ENCODE measurements at regions not wholly inside any gene's neighbourhood (a gene's known extent, or its start where the extent isn't known, plus 50 kb on each side); places are given as distances from the start of the nearest gene placed in this dataset.

DNA sequence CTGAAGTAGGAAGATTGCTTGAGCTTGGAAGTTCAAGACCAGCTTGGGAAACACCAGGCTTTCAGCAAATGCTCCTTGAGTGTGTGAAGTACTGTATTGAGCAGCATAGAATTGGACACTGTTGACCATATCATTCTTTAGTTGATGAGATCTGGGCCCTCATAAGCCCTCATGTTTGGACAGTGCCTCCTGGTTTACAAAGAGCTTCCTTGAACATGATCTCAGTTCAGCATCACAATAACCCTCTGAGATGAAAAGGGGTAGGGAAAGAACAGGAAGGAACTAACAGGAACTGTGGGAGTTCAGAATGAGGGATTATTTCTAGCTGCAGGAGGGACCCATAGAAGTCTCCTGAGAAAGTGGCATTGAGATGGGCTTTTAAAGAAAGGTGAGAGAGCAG lies 153.2 kb downstream of the C12orf75 start:
- TF ChIP-seq, protein P1, sequence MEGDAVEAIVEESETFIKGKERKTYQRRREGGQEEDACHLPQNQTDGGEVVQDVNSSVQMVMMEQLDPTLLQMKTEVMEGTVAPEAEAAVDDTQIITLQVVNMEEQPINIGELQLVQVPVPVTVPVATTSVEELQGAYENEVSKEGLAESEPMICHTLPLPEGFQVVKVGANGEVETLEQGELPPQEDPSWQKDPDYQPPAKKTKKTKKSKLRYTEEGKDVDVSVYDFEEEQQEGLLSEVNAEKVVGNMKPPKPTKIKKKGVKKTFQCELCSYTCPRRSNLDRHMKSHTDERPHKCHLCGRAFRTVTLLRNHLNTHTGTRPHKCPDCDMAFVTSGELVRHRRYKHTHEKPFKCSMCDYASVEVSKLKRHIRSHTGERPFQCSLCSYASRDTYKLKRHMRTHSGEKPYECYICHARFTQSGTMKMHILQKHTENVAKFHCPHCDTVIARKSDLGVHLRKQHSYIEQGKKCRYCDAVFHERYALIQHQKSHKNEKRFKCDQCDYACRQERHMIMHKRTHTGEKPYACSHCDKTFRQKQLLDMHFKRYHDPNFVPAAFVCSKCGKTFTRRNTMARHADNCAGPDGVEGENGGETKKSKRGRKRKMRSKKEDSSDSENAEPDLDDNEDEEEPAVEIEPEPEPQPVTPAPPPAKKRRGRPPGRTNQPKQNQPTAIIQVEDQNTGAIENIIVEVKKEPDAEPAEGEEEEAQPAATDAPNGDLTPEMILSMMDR (IDR thresholded peaks at IDR 0.05; ENCODE audit: low read length): no peak
- no peak for TF ChIP-seq EZH2 (IDR thresholded peaks at IDR 0.05; ENCODE audit: borderline replicate concordance, low read length)

Data from OCI-LY1 (cell line).